ENCODE measurements at regions not wholly inside any gene's neighbourhood (a gene's known extent, or its start where the extent isn't known, plus 50 kb on each side); places are given as distances from the start of the nearest gene placed in this dataset.
"Not testable (repeated sequence)": the region's sequence is repeated elsewhere in the genome, so short reads cannot be mapped to it uniquely, and the experiment has no call there.

GRCh38 chr4:154029171-154029570 is 240.3 kb upstream of the SFRP2 start:
- peaks cover 14% of the 10 kb centered on the region for H3K27me3 Mint-ChIP-seq
- no peaks in the 10 kb centered on the region for H3K4me1 Mint-ChIP-seq (ENCODE audit: low read depth)
- no peak overlapping the region for H3K4me3 Mint-ChIP-seq
- no peak overlapping the region for H3K27ac Mint-ChIP-seq
- H3K36me3 Mint-ChIP-seq: no peaks in the 10 kb centered on the region
- no peaks in the 10 kb centered on the region for H3K9me3 Mint-ChIP-seq (ENCODE audit: low read depth)

GRCh38 chr4:154025110-154025509 is 236.2 kb upstream of the SFRP2 start:
- Mint-ChIP-seq H3K27ac (no peak overlapping the region), H3K9me3 (ENCODE audit: low read depth) (no peaks in the 10 kb centered on the region), H3K36me3 (no peaks in the 10 kb centered on the region), H3K4me3 (no peak overlapping the region), H3K27me3 (peaks cover 17% of the 10 kb centered on the region), H3K4me1 (ENCODE audit: low read depth) (no peaks in the 10 kb centered on the region)

- no peak overlapping the region for H3K27ac Mint-ChIP-seq
- H3K36me3 Mint-ChIP-seq: no peaks in the 10 kb centered on the region
Observed at GRCh38 chr4:154024097-154024694, 235.3 kb upstream of the SFRP2 start.

GRCh38 chr4:154023671-154024070 is 234.8 kb upstream of the SFRP2 start:
- not testable (repeated sequence) for H3K4me3 Mint-ChIP-seq; H3K9me3 Mint-ChIP-seq (ENCODE audit: low read depth); H3K36me3 Mint-ChIP-seq; H3K27ac Mint-ChIP-seq; H3K4me1 Mint-ChIP-seq (ENCODE audit: low read depth)
- H3K27me3 Mint-ChIP-seq: peaks cover 20% of the 10 kb centered on the region

More at GRCh38 chr4:154024097-154024694, 235.3 kb upstream of the SFRP2 start:
- H3K27me3 Mint-ChIP-seq: peaks cover 18% of the 10 kb centered on the region
- no peaks in the 10 kb centered on the region for H3K4me1 Mint-ChIP-seq (ENCODE audit: low read depth)
- H3K4me3 Mint-ChIP-seq: no peak overlapping the region
- H3K9me3 Mint-ChIP-seq (ENCODE audit: low read depth): no peaks in the 10 kb centered on the region

GRCh38 chr4:154019811-154020210 is 230.9 kb upstream of the SFRP2 start:
- no peaks in the 10 kb centered on the region for H3K9me3 Mint-ChIP-seq (ENCODE audit: low read depth)
- no peaks in the 10 kb centered on the region for H3K4me1 Mint-ChIP-seq (ENCODE audit: low read depth)
- peaks cover 11% of the 10 kb centered on the region for H3K27me3 Mint-ChIP-seq
- H3K4me3 Mint-ChIP-seq: no peak overlapping the region
- H3K27ac Mint-ChIP-seq: no peak overlapping the region
- no peaks in the 10 kb centered on the region for H3K36me3 Mint-ChIP-seq

- Mint-ChIP-seq H3K27me3 (peaks cover 11% of the 10 kb centered on the region), H3K36me3 (no peaks in the 10 kb centered on the region), H3K9me3 (ENCODE audit: low read depth) (no peaks in the 10 kb centered on the region), H3K4me3 (no peak overlapping the region), H3K4me1 (ENCODE audit: low read depth) (no peaks in the 10 kb centered on the region), H3K27ac (no peak overlapping the region)
Observed at GRCh38 chr4:154018659-154019058, 229.8 kb upstream of the SFRP2 start.

GRCh38 chr4:154015578-154015977 is 226.7 kb upstream of the SFRP2 start:
- no peaks in the 10 kb centered on the region for H3K9me3 Mint-ChIP-seq (ENCODE audit: low read depth)
- no peaks in the 10 kb centered on the region for H3K4me1 Mint-ChIP-seq (ENCODE audit: low read depth)
- H3K4me3 Mint-ChIP-seq: no peak overlapping the region
- H3K27ac Mint-ChIP-seq: no peak overlapping the region
- H3K36me3 Mint-ChIP-seq: no peaks in the 10 kb centered on the region
- H3K27me3 Mint-ChIP-seq: peaks cover 8% of the 10 kb centered on the region

- Mint-ChIP-seq H3K4me3 (no peak overlapping the region), H3K4me1 (ENCODE audit: low read depth) (no peaks in the 10 kb centered on the region), H3K36me3 (no peaks in the 10 kb centered on the region)
Observed at GRCh38 chr4:154014407-154015321, 225.8 kb upstream of the SFRP2 start.

GRCh38 chr4:154013576-154013975 is 224.7 kb upstream of the SFRP2 start:
- Mint-ChIP-seq H3K4me3 (no peak overlapping the region), H3K27ac (no peak overlapping the region), H3K4me1 (ENCODE audit: low read depth) (no peaks in the 10 kb centered on the region), H3K27me3 (peaks cover 5% of the 10 kb centered on the region), H3K36me3 (no peaks in the 10 kb centered on the region), H3K9me3 (ENCODE audit: low read depth) (no peaks in the 10 kb centered on the region)

More at GRCh38 chr4:154014407-154015321, 225.8 kb upstream of the SFRP2 start:
- Mint-ChIP-seq H3K27ac (no peak overlapping the region), H3K27me3 (peaks cover 7% of the 10 kb centered on the region), H3K9me3 (ENCODE audit: low read depth) (no peaks in the 10 kb centered on the region)

GRCh38 chr4:154010371-154010770 is 221.5 kb upstream of the SFRP2 start:
- Mint-ChIP-seq H3K27me3 (no peaks in the 10 kb centered on the region), H3K9me3 (ENCODE audit: low read depth) (no peaks in the 10 kb centered on the region), H3K4me3 (no peak overlapping the region), H3K36me3 (no peaks in the 10 kb centered on the region), H3K4me1 (ENCODE audit: low read depth) (no peaks in the 10 kb centered on the region), H3K27ac (no peak overlapping the region)

- no peaks in the 10 kb centered on the region for H3K27me3 Mint-ChIP-seq
- no peaks in the 10 kb centered on the region for H3K4me1 Mint-ChIP-seq (ENCODE audit: low read depth)
- no peaks in the 10 kb centered on the region for H3K36me3 Mint-ChIP-seq
- H3K27ac Mint-ChIP-seq: no peak overlapping the region
- no peak overlapping the region for H3K4me3 Mint-ChIP-seq
- H3K9me3 Mint-ChIP-seq (ENCODE audit: low read depth): no peaks in the 10 kb centered on the region
Observed at GRCh38 chr4:154009788-154010187, 220.9 kb upstream of the SFRP2 start.

- no peaks in the 10 kb centered on the region for H3K4me1 Mint-ChIP-seq (ENCODE audit: low read depth)
- peaks cover under 1% of the 10 kb centered on the region for H3K27me3 Mint-ChIP-seq
- no peaks in the 10 kb centered on the region for H3K9me3 Mint-ChIP-seq (ENCODE audit: low read depth)
- H3K36me3 Mint-ChIP-seq: no peaks in the 10 kb centered on the region
- H3K4me3 Mint-ChIP-seq: no peak overlapping the region
- no peak overlapping the region for H3K27ac Mint-ChIP-seq
Observed at GRCh38 chr4:154009191-154009590, 220.3 kb upstream of the SFRP2 start.

GRCh38 chr4:154005171-154005520 is 216.3 kb upstream of the SFRP2 start:
- no peaks in the 10 kb centered on the region for H3K9me3 Mint-ChIP-seq (ENCODE audit: low read depth)
- no peaks in the 10 kb centered on the region for H3K36me3 Mint-ChIP-seq
- H3K4me3 Mint-ChIP-seq: no peak overlapping the region
- H3K4me1 Mint-ChIP-seq (ENCODE audit: low read depth): no peaks in the 10 kb centered on the region
- H3K27ac Mint-ChIP-seq: no peak overlapping the region
- H3K27me3 Mint-ChIP-seq: peaks cover 7% of the 10 kb centered on the region

- Mint-ChIP-seq H3K4me3 (no peak overlapping the region), H3K36me3 (no peaks in the 10 kb centered on the region), H3K27ac (no peak overlapping the region), H3K4me1 (ENCODE audit: low read depth) (no peaks in the 10 kb centered on the region), H3K27me3 (peaks cover 11% of the 10 kb centered on the region), H3K9me3 (ENCODE audit: low read depth) (no peaks in the 10 kb centered on the region)
Observed at GRCh38 chr4:154004507-154005170, 215.8 kb upstream of the SFRP2 start.

- Mint-ChIP-seq H3K27ac (no peak overlapping the region), H3K9me3 (ENCODE audit: low read depth) (no peaks in the 10 kb centered on the region), H3K4me3 (no peak overlapping the region), H3K36me3 (no peaks in the 10 kb centered on the region), H3K27me3 (peaks cover 13% of the 10 kb centered on the region), H3K4me1 (ENCODE audit: low read depth) (no peaks in the 10 kb centered on the region)
Observed at GRCh38 chr4:154004016-154004415, 215.1 kb upstream of the SFRP2 start.
